ENCODE measurements at regions not wholly inside any gene's neighbourhood (a gene's known extent, or its start where the extent isn't known, plus 50 kb on each side); places are given as distances from the start of the nearest gene placed in this dataset.
"Not testable (repeated sequence)": the region's sequence is repeated elsewhere in the genome, so short reads cannot be mapped to it uniquely, and the experiment has no call there.

DNA sequence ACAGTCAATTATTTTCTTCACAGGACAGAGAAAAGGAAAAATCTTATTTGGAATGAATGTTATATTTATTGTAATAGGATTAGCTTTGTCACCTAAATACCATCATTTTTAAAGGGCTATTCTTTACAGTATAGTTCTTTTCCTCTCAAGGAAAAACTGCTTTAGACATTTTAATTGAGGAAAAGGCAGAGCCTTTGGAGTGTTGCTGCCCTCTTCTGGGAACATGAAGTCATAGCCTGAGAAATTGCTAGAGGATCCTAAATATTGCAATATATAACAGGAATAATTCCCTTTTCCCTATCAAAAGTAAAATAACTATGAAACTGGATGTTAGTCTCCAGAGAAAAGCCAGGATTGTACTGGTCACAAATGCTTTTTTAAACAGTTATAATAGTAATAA, 81.8 kb upstream of the NOTCH2NLA start:
- not testable (repeated sequence) for TF ChIP-seq EZH2 (IDR thresholded peaks at IDR 0.05; ENCODE audit: borderline replicate concordance, low read depth, low read length, severe bottlenecking)
- TF ChIP-seq, protein P1, sequence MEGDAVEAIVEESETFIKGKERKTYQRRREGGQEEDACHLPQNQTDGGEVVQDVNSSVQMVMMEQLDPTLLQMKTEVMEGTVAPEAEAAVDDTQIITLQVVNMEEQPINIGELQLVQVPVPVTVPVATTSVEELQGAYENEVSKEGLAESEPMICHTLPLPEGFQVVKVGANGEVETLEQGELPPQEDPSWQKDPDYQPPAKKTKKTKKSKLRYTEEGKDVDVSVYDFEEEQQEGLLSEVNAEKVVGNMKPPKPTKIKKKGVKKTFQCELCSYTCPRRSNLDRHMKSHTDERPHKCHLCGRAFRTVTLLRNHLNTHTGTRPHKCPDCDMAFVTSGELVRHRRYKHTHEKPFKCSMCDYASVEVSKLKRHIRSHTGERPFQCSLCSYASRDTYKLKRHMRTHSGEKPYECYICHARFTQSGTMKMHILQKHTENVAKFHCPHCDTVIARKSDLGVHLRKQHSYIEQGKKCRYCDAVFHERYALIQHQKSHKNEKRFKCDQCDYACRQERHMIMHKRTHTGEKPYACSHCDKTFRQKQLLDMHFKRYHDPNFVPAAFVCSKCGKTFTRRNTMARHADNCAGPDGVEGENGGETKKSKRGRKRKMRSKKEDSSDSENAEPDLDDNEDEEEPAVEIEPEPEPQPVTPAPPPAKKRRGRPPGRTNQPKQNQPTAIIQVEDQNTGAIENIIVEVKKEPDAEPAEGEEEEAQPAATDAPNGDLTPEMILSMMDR (IDR thresholded peaks at IDR 0.05; ENCODE audit: borderline replicate concordance, extremely low read depth, low read length, poor library complexity, severe bottlenecking), result not testable (repeated sequence)
